ENCODE measurements at regions not wholly inside any gene's neighbourhood (a gene's known extent, or its start where the extent isn't known, plus 50 kb on each side); places are given as distances from the start of the nearest gene placed in this dataset.

DNA sequence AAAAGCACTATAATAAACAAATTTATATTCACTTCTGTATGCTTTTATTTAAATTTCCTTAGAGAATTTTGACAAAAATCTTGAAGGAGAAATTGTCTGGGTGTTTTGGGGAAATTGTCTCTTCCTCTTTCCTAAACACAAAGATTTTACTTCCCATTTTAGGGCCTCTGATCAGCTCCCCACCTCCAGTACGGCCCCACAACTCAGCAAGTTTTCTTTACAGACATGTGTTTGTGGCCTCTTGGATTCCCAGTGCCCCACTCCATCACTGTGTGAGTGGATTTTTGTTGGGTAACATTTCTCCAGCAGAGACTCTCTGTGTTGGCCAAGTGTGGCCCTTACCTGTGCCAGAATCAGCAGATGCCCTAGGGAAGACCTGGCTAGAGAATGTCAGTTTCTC lies 182.8 kb upstream of the CDC14C start:
- TF ChIP-seq, protein P1, sequence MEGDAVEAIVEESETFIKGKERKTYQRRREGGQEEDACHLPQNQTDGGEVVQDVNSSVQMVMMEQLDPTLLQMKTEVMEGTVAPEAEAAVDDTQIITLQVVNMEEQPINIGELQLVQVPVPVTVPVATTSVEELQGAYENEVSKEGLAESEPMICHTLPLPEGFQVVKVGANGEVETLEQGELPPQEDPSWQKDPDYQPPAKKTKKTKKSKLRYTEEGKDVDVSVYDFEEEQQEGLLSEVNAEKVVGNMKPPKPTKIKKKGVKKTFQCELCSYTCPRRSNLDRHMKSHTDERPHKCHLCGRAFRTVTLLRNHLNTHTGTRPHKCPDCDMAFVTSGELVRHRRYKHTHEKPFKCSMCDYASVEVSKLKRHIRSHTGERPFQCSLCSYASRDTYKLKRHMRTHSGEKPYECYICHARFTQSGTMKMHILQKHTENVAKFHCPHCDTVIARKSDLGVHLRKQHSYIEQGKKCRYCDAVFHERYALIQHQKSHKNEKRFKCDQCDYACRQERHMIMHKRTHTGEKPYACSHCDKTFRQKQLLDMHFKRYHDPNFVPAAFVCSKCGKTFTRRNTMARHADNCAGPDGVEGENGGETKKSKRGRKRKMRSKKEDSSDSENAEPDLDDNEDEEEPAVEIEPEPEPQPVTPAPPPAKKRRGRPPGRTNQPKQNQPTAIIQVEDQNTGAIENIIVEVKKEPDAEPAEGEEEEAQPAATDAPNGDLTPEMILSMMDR (conservative IDR thresholded peaks at IDR 0.05) = no peak
- H3K27ac ChIP-seq = no peak overlapping the region

DNA sequence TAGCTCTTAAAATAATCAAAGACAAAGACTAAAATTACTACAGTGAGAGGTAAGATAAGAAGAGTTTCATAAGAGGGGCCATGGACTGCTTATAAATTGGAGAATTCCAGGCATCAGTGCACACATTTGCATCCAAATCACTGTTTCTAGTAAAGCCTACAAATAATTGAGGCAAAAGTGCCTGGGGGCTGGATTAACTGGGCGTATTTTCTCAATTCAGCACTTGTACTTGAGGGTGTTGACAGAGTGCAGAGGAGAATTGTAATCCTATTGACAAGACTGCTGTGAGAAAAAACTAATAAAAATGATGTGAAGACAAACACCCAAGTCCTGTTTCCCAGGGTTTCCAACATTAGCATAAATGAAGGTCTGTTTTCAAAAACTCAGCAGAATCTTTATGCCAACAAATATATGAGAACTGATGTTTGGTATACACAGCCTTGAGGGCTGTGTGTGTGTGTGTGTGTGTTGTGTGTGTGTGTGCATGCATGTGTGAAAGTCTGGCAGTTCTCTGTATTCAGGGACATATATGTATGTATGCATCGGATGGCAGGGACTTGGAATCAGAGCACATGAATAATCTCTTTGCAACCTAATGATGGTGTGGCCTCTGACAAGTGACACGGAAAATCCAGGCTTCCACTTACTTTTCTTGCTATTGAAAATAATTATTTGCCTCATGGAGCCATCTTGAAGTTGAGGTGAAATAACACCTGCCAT lies 182.1 kb upstream of the CDC14C start:
- TF ChIP-seq, protein P1 (conservative IDR thresholded peaks at IDR 0.05) = no peak
- no peak overlapping the region for H3K27ac ChIP-seq

DNA sequence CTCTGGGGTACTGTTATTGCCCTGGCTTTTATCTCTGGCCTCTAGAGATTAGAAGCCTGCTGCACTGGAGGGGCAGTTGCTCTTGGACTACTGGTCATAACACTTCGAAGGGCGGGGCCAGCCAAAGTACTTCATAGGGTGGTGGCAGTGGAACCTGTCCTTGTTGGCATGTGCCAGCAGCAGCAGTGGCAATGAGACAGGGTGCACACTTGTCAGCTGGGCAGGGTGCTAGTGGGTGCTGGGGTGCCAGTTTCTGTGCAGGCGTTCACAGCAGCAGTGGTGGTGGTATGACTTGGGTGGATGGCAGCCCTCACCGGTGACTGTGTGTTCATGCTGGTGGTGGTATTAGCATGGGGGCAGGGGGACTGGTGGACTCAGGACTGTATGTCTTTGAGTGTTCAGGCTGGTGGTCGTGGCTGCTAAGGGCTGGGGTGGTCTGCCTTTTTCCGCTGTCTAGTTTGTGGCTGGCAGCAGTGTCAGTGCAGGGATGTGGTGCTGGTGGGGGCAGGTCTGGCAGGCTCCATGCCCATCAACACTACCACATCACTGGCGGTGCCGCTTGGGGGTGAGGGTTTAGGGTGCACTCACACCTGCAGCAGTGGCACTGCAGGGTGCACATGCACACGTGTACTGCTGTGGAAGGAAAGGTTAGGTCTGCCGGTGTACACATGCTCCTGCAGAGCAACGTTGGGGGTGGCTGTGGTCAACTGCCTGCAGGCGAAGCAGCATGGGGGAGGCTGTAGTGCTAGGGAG lies 176.1 kb upstream of the CDC14C start:
- TF ChIP-seq, protein P1 (conservative IDR thresholded peaks at IDR 0.05) = no peak
- H3K27ac ChIP-seq = no peak overlapping the region

DNA sequence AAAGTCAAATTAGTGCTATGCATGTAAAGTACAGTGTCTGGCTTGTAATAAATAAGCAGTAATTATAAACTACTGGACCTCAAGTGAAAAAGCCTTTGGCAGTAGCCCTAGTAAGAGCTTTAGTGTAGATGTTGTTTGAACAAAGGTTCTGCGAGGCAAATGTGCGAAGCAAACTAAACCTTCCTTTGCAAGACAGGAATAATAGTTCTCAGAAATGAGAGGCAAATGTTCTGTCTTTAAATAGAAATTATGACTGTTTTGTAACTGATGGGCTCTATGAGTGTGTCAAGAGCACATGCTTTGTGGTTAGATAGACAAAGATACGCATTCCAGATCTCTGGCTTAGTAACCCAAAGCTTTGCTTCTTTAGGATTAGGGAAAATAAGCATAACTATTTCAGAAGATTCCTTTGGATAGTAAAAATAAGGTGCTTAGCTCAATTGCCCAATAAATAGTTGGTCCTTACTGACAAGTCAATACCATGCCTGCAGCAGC lies 169.2 kb upstream of the CDC14C start:
- H3K27ac ChIP-seq = no peak overlapping the region
- TF ChIP-seq, protein P1 (conservative IDR thresholded peaks at IDR 0.05) = no peak

DNA sequence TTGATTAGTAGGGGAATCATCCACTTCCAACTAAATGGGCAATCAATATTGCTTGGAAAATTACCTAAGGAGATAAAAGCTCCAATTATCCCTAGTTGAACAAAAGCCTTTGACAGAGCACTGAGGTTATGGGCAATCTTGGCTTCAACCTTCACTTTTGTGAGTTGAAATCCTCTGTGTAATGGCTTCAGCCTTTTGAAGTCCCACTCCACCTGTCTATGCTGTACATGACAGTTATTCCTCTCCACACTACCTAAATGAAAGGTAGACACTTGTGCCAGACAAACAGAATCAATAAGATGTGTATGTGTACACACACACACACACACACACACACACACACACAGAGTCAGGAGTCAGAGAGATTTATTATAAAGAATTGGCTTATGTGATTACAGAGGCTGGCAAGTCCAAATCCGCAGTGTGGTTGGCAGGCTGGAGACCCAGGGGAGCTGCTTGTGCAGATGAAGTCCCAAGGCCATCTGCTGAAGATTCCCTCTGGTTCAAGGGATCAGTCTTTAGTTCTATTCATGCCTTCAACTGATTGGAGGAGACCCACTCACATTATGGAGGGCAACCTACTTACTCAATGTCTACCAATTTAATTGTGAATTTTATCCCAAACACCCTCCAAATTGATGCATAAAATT lies 164.8 kb upstream of the CDC14C start:
- no peak overlapping the region for H3K27ac ChIP-seq

DNA sequence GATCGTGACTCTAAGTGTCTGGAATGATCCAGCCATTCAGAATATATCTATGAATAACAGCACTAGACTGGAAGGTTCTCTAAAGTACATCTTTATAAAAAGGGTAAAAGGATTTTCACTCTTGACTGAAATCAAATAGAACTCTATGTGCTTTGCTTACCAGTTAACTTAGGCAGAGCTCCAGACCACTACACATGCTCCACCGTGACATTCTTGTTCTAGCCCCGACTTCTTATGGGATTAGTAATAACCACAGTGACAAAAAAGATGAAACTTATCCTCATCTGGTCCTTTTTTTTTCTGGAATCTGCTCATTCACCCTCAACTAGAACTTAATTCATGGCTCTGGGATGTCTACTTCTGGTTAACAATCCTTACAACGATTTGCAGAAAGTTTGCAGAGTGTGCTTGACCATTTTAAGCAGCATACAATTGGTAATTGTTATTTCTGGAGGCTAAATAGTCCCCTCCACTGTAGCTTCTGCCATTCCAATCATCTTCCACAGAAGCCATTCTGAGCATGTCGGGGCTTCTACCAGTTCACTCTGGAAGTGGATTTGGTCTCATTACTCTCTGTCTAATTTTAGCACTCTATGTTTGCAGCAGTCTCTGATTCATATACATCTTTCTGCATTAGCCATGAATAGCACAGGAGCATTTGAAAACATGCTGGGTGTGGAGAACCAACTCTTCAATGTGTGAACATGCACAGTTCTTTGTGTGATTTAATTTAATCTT lies 163.7 kb upstream of the CDC14C start:
- H3K27ac ChIP-seq = no peak overlapping the region
- TF ChIP-seq, protein P1 (conservative IDR thresholded peaks at IDR 0.05) = no peak

More for the DNA sequence above, 164.8 kb upstream of the CDC14C start:
- TF ChIP-seq, protein P1 (conservative IDR thresholded peaks at IDR 0.05) = no peak
